AG04450 (cell line): ENCODE measurements at regions not wholly inside any gene's neighbourhood (a gene's known extent, or its start where the extent isn't known, plus 50 kb on each side); places are given as distances from the start of the nearest gene placed in this dataset.

Source experiments
- CTCF ChIA-PET: fragments of 300-600, 350-600 bp; formaldehyde crosslinking; extraction: SDS; loops from one replicate; lab custom pipeline; 2022; ENCODE audit warnings: antibody characterized with exemption, inconsistent platforms; lab: Charles Lee
- POLR2A ChIA-PET: fragments of 350-600 bp; formaldehyde crosslinking; extraction: SDS; loops from one replicate; lab custom pipeline; 2021; ENCODE audit warnings: antibody characterized with exemption, inconsistent platforms; lab: Yijun Ruan, JAX
- DNase-seq: peaks from one replicate; pipeline ENCODE4 v3.0.0-alpha.2; 2011; ENCODE audit warnings: low read depth, low spot score
- H3K27ac ChIP-seq: one replicate; pipeline ENCODE4 v1.5.1; 2012; ENCODE audit warnings: low read depth, low read length, control low read depth
- H3K27me3 ChIP-seq: one replicate; pipeline ENCODE4 v1.6.0; 2012; ENCODE audit warnings: low read length; ENCODE audit not compliant: control insufficient read depth, insufficient read depth
- H3K4me3 ChIP-seq: 2 replicates; pipeline ENCODE4 v1.5.1; 2011; ENCODE audit warnings: mild to moderate bottlenecking, low read depth, low read length, control low read depth
- H3K9me3 ChIP-seq: 2 replicates; pipeline ENCODE4 v1.5.1; 2012; ENCODE audit warnings: low read length; ENCODE audit not compliant: control insufficient read depth, insufficient read depth
- CTCF ChIP-seq: IDR thresholded peaks from 2 replicates; pipeline ENCODE4 v1.5.1; 2011; ENCODE audit warnings: low read depth, low read length, control low read depth, inconsistent platforms

- H3K27me3 ChIP-seq: no peaks in the 10 kb centered on the region
- ChIA-PET POLR2A (no interaction called here), CTCF (interaction anchor here (0.5 to 1.6 kb wide), 2 partner anchors 24 to 78 kb away, joined by 3 to 4 read pairs; no protein-coding TSS in a partner anchor)
- no peak for DNase-seq
- H3K4me3 ChIP-seq: no peak overlapping the region
- TF ChIP-seq CTCF: no peak
- no peaks in the 10 kb centered on the region for H3K9me3 ChIP-seq
- no peak overlapping the region for H3K27ac ChIP-seq
Measured at GRCh38 chr3:124664804-124665203, 65.4 kb upstream of the UMPS start.

GRCh38 chr3:124666067-124666466 lies 64.2 kb upstream of the UMPS start:
- ChIA-PET POLR2A (interaction anchor here (0.6 kb wide), 1 partner anchor 47 kb away, joined by 4 read pairs; no protein-coding TSS in a partner anchor), CTCF (interaction anchor here (1.6 kb wide), 1 partner anchor 22 kb away, joined by 5 read pairs; no protein-coding TSS in a partner anchor)
- TF ChIP-seq CTCF: no peak

GRCh38 chr3:124669470-124669869 lies 60.8 kb upstream of the UMPS start:
- Histone ChIP-seq H3K27me3 (no peaks in the 10 kb centered on the region), H3K4me3 (no peak overlapping the region), H3K9me3 (no peaks in the 10 kb centered on the region), H3K27ac (no peak overlapping the region)
- TF ChIP-seq CTCF: no peak
- ChIA-PET POLR2A (no interaction called here), CTCF (no interaction called here)
- DNase-seq: peak; percentile 33

More at GRCh38 chr3:124666067-124666466, 64.2 kb upstream of the UMPS start:
- H3K4me3 ChIP-seq: no peak overlapping the region
- no peaks in the 10 kb centered on the region for H3K9me3 ChIP-seq
- H3K27me3 ChIP-seq: no peaks in the 10 kb centered on the region
- DNase-seq: no peak
- H3K27ac ChIP-seq: no peak overlapping the region

- POLR2A ChIA-PET: no interaction called here
- Histone ChIP-seq H3K9me3 (no peaks in the 10 kb centered on the region), H3K27me3 (no peaks in the 10 kb centered on the region), H3K4me3 (no peak overlapping the region), H3K27ac (no peak overlapping the region)
- CTCF ChIA-PET: interaction anchor here (1.0 to 1.8 kb wide), 3 partner anchors 18 to 111 kb away, joined by 4 to 12 read pairs (median 5); no protein-coding TSS in a partner anchor
- TF ChIP-seq CTCF: no peak
- no peak for DNase-seq
Measured at GRCh38 chr3:124671106-124671505, 59.1 kb upstream of the UMPS start.

- ChIA-PET POLR2A (no interaction called here), CTCF (no interaction called here)
- TF ChIP-seq CTCF: no peak
- no peak for DNase-seq
- Histone ChIP-seq H3K27ac (no peak overlapping the region), H3K27me3 (no peaks in the 10 kb centered on the region), H3K9me3 (no peaks in the 10 kb centered on the region), H3K4me3 (no peak overlapping the region)
Measured at GRCh38 chr3:124674336-124674735, 55.9 kb upstream of the UMPS start.
